ENCODE measurements at regions not wholly inside any gene's neighbourhood (a gene's known extent, or its start where the extent isn't known, plus 50 kb on each side); places are given as distances from the start of the nearest gene placed in this dataset.

GRCh38 chr4:81348086-81348777 lies 123.5 kb downstream of the RASGEF1B start (continued):
- TF ChIP-seq ZNF311 (tag by site-specific recombination; IDR thresholded peaks at IDR 0.05; ENCODE audit: borderline replicate concordance): no peak
- TF ChIP-seq ZNF416 (tag by site-specific recombination; IDR thresholded peaks at IDR 0.05): no peak
- TF ChIP-seq ZNF585B (tag by site-specific recombination; IDR thresholded peaks at IDR 0.05): no peak
- no peak for TF ChIP-seq ZNF324 (tag by site-specific recombination; IDR thresholded peaks at IDR 0.05)
- no peak for TF ChIP-seq ZBTB8A (tag by site-specific recombination; IDR thresholded peaks at IDR 0.05)
- no peak for TF ChIP-seq ZNF16 (tag by site-specific recombination; IDR thresholded peaks at IDR 0.05; ENCODE audit: low read depth)
- no peak for TF ChIP-seq ZSCAN18 (tag by site-specific recombination; IDR thresholded peaks at IDR 0.05)
- TF ChIP-seq ELK4 (IDR thresholded peaks at IDR 0.05; ENCODE audit: borderline replicate concordance, low read depth, low read length): no peak

- H3K27ac ChIP-seq (ENCODE audit: extremely low read depth, low read depth, low read length): no peak overlapping the region
- CTCF ChIA-PET: interaction anchor here (1.0 kb wide), 1 partner anchor 277 kb away, joined by 3 read pairs; no protein-coding TSS in a partner anchor
- no peaks in the 10 kb centered on the region for H3K36me3 ChIP-seq (ENCODE audit: control insufficient read depth in 2 of 2, insufficient read depth in 1 of 2, low read length in 2 of 2)
- H3K4me3 ChIP-seq (ENCODE audit: low read depth, low read length): no peak overlapping the region
- POLR2A ChIA-PET: no interaction called here
- no peaks in the 10 kb centered on the region for H3K4me1 ChIP-seq (ENCODE audit: control insufficient read depth, insufficient read depth, low read length)
- H3K9me3 ChIP-seq (ENCODE audit: control insufficient read depth, insufficient read depth, low read depth, low read length): no peaks in the 10 kb centered on the region
- TF ChIP-seq ELK4 (IDR thresholded peaks at IDR 0.05; ENCODE audit: borderline replicate concordance, low read depth, low read length): no peak
- no peak for TF ChIP-seq ZNF423 (tag by site-specific recombination; IDR thresholded peaks at IDR 0.05)
- no peak for TF ChIP-seq ZNF223 (tag by site-specific recombination; IDR thresholded peaks at IDR 0.05)
- TF ChIP-seq ZNF112 (tag by site-specific recombination; IDR thresholded peaks at IDR 0.05): no peak
- TF ChIP-seq ZNF558 (tag by site-specific recombination; IDR thresholded peaks at IDR 0.05): no peak
Measured at GRCh38 chr4:81346719-81347118, 125.0 kb downstream of the RASGEF1B start.

- Histone ChIP-seq H3K9me3 (ENCODE audit: control insufficient read depth, insufficient read depth, low read depth, low read length) (no peaks in the 10 kb centered on the region), H3K36me3 (ENCODE audit: control insufficient read depth in 2 of 2, insufficient read depth in 1 of 2, low read length in 2 of 2) (no peaks in the 10 kb centered on the region), H3K27ac (ENCODE audit: extremely low read depth, low read depth, low read length) (no peak overlapping the region), H3K4me3 (ENCODE audit: low read depth, low read length) (no peak overlapping the region), H3K4me1 (ENCODE audit: control insufficient read depth, insufficient read depth, low read length) (no peaks in the 10 kb centered on the region)
- ChIA-PET CTCF (interaction anchor here (2.0 kb wide), 1 partner anchor 8 kb away, joined by 7 read pairs; no protein-coding TSS in a partner anchor), POLR2A (no interaction called here)
- TF ChIP-seq GLI2 (tag by site-specific recombination; IDR thresholded peaks at IDR 0.05; ENCODE audit: borderline replicate concordance, low read depth) (no peak), ZNF214 (tag by site-specific recombination; IDR thresholded peaks at IDR 0.05; ENCODE audit: borderline replicate concordance) (no peak), ZNF221 (tag by site-specific recombination; IDR thresholded peaks at IDR 0.05; ENCODE audit: borderline replicate concordance) (no peak), ZNF549 (tag by site-specific recombination; IDR thresholded peaks at IDR 0.05) (no peak), ZNF513 (tag by site-specific recombination; IDR thresholded peaks at IDR 0.05) (no peak), ZNF394 (tag by site-specific recombination; IDR thresholded peaks at IDR 0.05; ENCODE audit: borderline replicate concordance) (no peak), ZNF623 (tag by site-specific recombination; IDR thresholded peaks at IDR 0.05) (no peak), SP2 (tag by site-specific recombination; IDR thresholded peaks at IDR 0.05) (no peak), ZSCAN5A (tag by site-specific recombination; IDR thresholded peaks at IDR 0.05) (no peak), ZSCAN23 (tag by site-specific recombination; IDR thresholded peaks at IDR 0.05) (no peak), HOXA7 (CRISPR knock-in tag; IDR thresholded peaks at IDR 0.05; ENCODE audit: borderline replicate concordance) (no peak), MEIS1 (CRISPR knock-in tag; IDR thresholded peaks at IDR 0.05; ENCODE audit: borderline replicate concordance) (no peak), PRDM6 (tag by site-specific recombination; IDR thresholded peaks at IDR 0.05) (no peak)
Measured at GRCh38 chr4:81343536-81343935, 128.2 kb downstream of the RASGEF1B start.

Data from HEK293 (cell line).